Peyer's patch (tissue), 4 donors: ENCODE measurements at regions not wholly inside any gene's neighbourhood (a gene's known extent, or its start where the extent isn't known, plus 50 kb on each side); places are given as distances from the start of the nearest gene placed in this dataset.

Source experiments
- POLR2A ChIP-seq, 2 donors: fragments of 450-650 bp; IDR thresholded peaks; one replicate each; pipeline ENCODE4 v1.5.1; 2017; ENCODE audit warnings: antibody characterized with exemption in 2 of 2, mild to moderate bottlenecking in 2 of 2, moderate library complexity in 2 of 2
- TF ChIP-seq, protein P1 (sequence below), 6 experiments: fragments of 450-650 bp in 4 of 6; fragments of 200-600 bp in 2 of 6; sonication (generic) in 1 of 6; IDR thresholded peaks; one replicate each; pipeline ENCODE4 v1.5.1; 2017 to 2019; ENCODE audit warnings: antibody characterized with exemption in 6 of 6, mild to moderate bottlenecking in 3 of 6, moderate library complexity in 1 of 6

DNA sequence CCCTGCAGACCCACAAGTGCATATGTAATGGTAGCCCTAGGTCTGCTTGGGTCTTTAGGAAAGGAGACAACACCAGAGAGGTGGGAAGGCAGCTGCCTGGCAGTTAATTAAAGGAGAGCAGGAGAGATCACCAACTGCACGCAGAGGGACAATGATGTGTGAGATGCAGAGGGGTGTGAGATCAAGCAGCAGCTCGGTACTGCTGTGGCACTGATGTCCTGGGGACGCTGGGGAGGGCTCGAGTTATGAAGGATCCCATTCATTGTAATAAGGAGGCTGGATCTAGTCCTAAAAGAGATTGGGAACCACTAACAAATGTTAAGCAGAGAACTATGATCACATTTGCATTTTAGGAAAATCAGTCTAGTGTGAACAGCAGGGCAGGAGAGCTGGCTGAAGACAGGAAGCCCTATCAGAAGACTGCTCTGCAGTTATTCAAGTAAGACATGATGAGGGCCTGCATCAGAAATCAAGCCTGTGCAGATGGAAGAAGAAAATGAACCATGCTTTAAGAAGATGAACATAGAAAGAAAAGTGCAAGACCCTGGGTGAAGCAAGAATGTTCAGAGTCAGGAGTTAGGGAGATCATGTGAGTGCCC lies 80.4 kb downstream of the DLEU7 start:
- no peak for TF ChIP-seq POLR2A (IDR thresholded peaks at IDR 0.05)
- TF ChIP-seq, protein P1, sequence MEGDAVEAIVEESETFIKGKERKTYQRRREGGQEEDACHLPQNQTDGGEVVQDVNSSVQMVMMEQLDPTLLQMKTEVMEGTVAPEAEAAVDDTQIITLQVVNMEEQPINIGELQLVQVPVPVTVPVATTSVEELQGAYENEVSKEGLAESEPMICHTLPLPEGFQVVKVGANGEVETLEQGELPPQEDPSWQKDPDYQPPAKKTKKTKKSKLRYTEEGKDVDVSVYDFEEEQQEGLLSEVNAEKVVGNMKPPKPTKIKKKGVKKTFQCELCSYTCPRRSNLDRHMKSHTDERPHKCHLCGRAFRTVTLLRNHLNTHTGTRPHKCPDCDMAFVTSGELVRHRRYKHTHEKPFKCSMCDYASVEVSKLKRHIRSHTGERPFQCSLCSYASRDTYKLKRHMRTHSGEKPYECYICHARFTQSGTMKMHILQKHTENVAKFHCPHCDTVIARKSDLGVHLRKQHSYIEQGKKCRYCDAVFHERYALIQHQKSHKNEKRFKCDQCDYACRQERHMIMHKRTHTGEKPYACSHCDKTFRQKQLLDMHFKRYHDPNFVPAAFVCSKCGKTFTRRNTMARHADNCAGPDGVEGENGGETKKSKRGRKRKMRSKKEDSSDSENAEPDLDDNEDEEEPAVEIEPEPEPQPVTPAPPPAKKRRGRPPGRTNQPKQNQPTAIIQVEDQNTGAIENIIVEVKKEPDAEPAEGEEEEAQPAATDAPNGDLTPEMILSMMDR (IDR thresholded peaks at IDR 0.05), result no peak
